ENCODE measurements at regions not wholly inside any gene's neighbourhood (a gene's known extent, or its start where the extent isn't known, plus 50 kb on each side); places are given as distances from the start of the nearest gene placed in this dataset.

DNA sequence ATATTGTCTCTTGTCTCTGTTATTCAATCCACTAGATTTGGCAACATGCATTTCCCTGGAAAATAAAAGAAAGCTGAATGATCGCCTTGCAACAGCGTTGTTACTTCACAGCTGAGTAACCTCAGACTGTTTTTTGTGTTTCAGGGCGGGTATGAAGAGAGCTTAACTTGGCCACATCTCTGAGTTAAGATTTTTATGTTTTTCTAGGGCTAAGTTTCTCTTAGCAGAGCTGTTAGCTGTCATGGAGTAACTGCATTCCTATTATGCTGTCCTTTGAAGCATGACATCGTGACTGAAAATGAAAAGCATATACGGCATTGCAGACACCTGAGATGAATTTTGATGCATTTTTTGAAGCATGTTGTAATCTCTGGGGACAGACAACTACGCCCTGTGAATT, 1798.9 kb downstream of the PCDH7 start:
- Histone ChIP-seq H3K27ac (ENCODE audit: low read depth in 2 of 2, low read length in 2 of 2) (no peak overlapping the region), H3K9ac (ENCODE audit: low read length in 3 of 3) (peak overlapping the region in 1 of 3 donors; percentile 20), H3K4me1 (ENCODE audit: control insufficient read depth in 2 of 3, insufficient read depth in 2 of 3, low read depth in 1 of 3, low read length in 3 of 3) (peaks cover 0 to 2% (median 0%) of the 10 kb centered on the region in 3 donors), H3K4me3 (ENCODE audit: low read length in 3 of 3) (peak overlapping the region; percentile 40 to 63 (median 56)), H3K9me3 (ENCODE audit: control insufficient read depth in 2 of 3, insufficient read depth in 1 of 3, low read length in 3 of 3) (no peaks in the 10 kb centered on the region), H3K36me3 (ENCODE audit: control insufficient read depth in 2 of 3, insufficient read depth in 3 of 3, low read length in 3 of 3) (no peaks in the 10 kb centered on the region), H3K27me3 (ENCODE audit: control insufficient read depth, insufficient read depth, low read length) (no peaks in the 10 kb centered on the region)
- intact Hi-C loops (cut with DNase I) = no loop called here
- DNase-seq (peak in 3 of 5 donors; percentile 11 to 62 (median 58)), FAIRE-seq (no peak)
- TF ChIP-seq, protein P1, sequence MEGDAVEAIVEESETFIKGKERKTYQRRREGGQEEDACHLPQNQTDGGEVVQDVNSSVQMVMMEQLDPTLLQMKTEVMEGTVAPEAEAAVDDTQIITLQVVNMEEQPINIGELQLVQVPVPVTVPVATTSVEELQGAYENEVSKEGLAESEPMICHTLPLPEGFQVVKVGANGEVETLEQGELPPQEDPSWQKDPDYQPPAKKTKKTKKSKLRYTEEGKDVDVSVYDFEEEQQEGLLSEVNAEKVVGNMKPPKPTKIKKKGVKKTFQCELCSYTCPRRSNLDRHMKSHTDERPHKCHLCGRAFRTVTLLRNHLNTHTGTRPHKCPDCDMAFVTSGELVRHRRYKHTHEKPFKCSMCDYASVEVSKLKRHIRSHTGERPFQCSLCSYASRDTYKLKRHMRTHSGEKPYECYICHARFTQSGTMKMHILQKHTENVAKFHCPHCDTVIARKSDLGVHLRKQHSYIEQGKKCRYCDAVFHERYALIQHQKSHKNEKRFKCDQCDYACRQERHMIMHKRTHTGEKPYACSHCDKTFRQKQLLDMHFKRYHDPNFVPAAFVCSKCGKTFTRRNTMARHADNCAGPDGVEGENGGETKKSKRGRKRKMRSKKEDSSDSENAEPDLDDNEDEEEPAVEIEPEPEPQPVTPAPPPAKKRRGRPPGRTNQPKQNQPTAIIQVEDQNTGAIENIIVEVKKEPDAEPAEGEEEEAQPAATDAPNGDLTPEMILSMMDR (IDR thresholded peaks at IDR 0.05; ENCODE audit: borderline replicate concordance, extremely low read depth, insufficient read depth) = no peak

DNA sequence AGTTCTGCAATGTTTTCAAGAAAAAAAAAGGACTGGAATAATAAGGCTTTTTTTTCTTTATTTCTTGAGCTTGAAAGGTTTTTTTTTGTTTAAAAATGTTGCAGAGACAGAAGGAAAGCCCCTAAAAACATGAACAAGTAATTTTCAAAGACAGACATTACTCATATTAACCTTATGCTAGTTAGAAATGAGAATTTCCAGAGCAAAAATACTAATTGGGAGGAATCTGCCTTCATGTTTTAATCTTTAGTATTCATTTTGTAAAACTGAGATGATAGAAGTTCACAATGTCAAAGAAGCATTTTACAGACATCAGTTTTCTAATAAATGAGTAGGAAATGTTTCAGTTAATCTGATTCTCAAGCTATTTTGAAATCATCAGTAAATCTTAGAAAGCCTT, 1805.3 kb downstream of the PCDH7 start:
- intact Hi-C loops (cut with DNase I) = no loop called here
- no peak for FAIRE-seq

DNA sequence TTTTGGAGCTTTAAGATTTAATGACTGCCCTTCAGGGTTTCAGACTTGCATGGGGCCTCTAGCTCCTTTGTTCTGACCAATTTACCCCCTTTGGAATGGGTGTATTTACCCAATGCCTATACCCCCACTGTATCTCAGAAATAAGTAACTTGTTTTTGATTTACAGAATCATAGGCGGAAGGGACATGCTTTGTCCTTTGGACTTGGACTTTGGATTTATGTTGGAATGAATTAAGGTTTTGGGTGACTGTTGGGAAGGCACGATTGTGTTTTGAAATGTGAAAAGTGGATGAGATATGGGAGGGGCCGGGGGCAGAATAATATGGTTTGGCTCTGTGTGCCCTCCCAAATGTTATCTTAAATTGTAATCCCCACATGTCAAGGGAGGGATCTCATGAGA, 1824.7 kb downstream of the PCDH7 start:
- peaks cover 0 to 3% (median 0%) of the 10 kb centered on the region in 3 donors for H3K9me3 ChIP-seq (ENCODE audit: control insufficient read depth in 2 of 3, insufficient read depth in 1 of 3, low read length in 3 of 3)
- intact Hi-C loops (cut with DNase I) = no loop called here
- no peaks in the 10 kb centered on the region for H3K27me3 ChIP-seq (ENCODE audit: control insufficient read depth, insufficient read depth, low read length)
- FAIRE-seq (no peak), DNase-seq (no peak)
- H3K27ac ChIP-seq (ENCODE audit: low read depth in 2 of 2, low read length in 2 of 2) = peak overlapping the region; percentile 12 to 78
- no peak overlapping the region for H3K4me3 ChIP-seq (ENCODE audit: low read length in 3 of 3)
- H3K36me3 ChIP-seq (ENCODE audit: control insufficient read depth in 2 of 3, insufficient read depth in 3 of 3, low read length in 3 of 3) = no peaks in the 10 kb centered on the region
- H3K4me1 ChIP-seq (ENCODE audit: control insufficient read depth in 2 of 3, insufficient read depth in 2 of 3, low read depth in 1 of 3, low read length in 3 of 3) = peaks cover 0 to 6% (median 4%) of the 10 kb centered on the region in 3 donors
- TF ChIP-seq, protein P1 (IDR thresholded peaks at IDR 0.05; ENCODE audit: borderline replicate concordance, extremely low read depth, insufficient read depth) = no peak
- no peak overlapping the region for H3K9ac ChIP-seq (ENCODE audit: low read length in 3 of 3)

More for the DNA sequence above, 1805.3 kb downstream of the PCDH7 start:
- TF ChIP-seq, protein P1 (IDR thresholded peaks at IDR 0.05; ENCODE audit: borderline replicate concordance, extremely low read depth, insufficient read depth) = no peak
- H3K9ac ChIP-seq (ENCODE audit: low read length in 3 of 3) = no peak overlapping the region
- H3K36me3 ChIP-seq (ENCODE audit: control insufficient read depth in 2 of 3, insufficient read depth in 3 of 3, low read length in 3 of 3) = no peaks in the 10 kb centered on the region
- no peaks in the 10 kb centered on the region for H3K4me1 ChIP-seq (ENCODE audit: control insufficient read depth in 2 of 3, insufficient read depth in 2 of 3, low read depth in 1 of 3, low read length in 3 of 3)
- no peaks in the 10 kb centered on the region for H3K9me3 ChIP-seq (ENCODE audit: control insufficient read depth in 2 of 3, insufficient read depth in 1 of 3, low read length in 3 of 3)
- H3K27me3 ChIP-seq (ENCODE audit: control insufficient read depth, insufficient read depth, low read length) = no peaks in the 10 kb centered on the region
- no peak overlapping the region for H3K4me3 ChIP-seq (ENCODE audit: low read length in 3 of 3)
- no peak overlapping the region for H3K27ac ChIP-seq (ENCODE audit: low read depth in 2 of 2, low read length in 2 of 2)
- DNase-seq = no peak

DNA sequence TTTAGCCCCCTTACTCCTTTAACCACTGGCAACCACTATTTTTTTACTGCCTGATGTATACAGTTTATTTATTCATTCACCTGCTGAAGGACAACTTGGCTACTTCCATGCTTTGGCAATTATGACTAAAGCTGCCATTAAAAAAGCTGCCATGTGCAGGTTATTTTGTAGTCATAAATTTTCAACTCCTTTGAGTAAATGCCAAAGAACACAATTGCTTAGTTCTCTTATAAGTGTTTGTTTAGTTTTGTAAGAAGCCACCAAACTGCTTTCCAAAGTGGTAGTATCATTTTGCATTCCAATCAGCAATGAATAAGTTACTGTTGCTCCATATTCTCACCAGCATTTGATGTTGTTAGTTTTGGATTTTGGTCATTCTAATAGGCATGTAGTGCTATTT, 1831.8 kb downstream of the PCDH7 start:
- no peak overlapping the region for H3K4me3 ChIP-seq (ENCODE audit: low read length in 3 of 3)
- TF ChIP-seq, protein P1 (IDR thresholded peaks at IDR 0.05; ENCODE audit: borderline replicate concordance, extremely low read depth, insufficient read depth) = no peak
- no peak overlapping the region for H3K27ac ChIP-seq (ENCODE audit: low read depth in 2 of 2, low read length in 2 of 2)
- intact Hi-C loops (cut with DNase I) = no loop called here
- no peaks in the 10 kb centered on the region for H3K4me1 ChIP-seq (ENCODE audit: control insufficient read depth in 2 of 3, insufficient read depth in 2 of 3, low read depth in 1 of 3, low read length in 3 of 3)
- FAIRE-seq = no peak
- H3K36me3 ChIP-seq (ENCODE audit: control insufficient read depth in 2 of 3, insufficient read depth in 3 of 3, low read length in 3 of 3) = no peaks in the 10 kb centered on the region
- H3K9me3 ChIP-seq (ENCODE audit: control insufficient read depth in 2 of 3, insufficient read depth in 1 of 3, low read length in 3 of 3) = no peaks in the 10 kb centered on the region
- no peaks in the 10 kb centered on the region for H3K27me3 ChIP-seq (ENCODE audit: control insufficient read depth, insufficient read depth, low read length)
- no peak for DNase-seq
- H3K9ac ChIP-seq (ENCODE audit: low read length in 3 of 3) = no peak overlapping the region

Data from kidney (tissue), 13 donors.